ENCODE measurements at regions not wholly inside any gene's neighbourhood (a gene's known extent, or its start where the extent isn't known, plus 50 kb on each side); places are given as distances from the start of the nearest gene placed in this dataset.

DNA sequence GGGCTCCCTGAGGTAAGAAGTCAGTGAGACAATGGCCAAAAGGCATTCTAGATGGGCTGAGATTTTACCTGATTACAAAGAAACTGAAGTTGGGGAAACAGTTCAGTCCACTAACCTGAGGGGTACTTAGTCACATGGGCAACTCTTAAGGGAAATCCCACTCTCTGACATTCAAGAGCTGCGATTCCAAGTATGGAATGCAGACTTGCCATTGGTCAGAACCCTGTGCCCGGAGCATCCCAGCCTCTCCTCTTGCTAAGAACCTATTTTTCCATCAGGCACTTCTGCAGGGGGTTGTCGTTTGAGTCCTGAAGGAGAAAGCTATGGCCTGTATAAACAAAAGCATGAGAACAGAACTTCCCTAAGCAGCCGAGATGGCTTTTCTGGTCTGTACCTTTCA, 434.9 kb upstream of the DAB1 start:
- no peak for DNase-seq (ENCODE audit: low read depth)
- TF ChIP-seq, protein P1, sequence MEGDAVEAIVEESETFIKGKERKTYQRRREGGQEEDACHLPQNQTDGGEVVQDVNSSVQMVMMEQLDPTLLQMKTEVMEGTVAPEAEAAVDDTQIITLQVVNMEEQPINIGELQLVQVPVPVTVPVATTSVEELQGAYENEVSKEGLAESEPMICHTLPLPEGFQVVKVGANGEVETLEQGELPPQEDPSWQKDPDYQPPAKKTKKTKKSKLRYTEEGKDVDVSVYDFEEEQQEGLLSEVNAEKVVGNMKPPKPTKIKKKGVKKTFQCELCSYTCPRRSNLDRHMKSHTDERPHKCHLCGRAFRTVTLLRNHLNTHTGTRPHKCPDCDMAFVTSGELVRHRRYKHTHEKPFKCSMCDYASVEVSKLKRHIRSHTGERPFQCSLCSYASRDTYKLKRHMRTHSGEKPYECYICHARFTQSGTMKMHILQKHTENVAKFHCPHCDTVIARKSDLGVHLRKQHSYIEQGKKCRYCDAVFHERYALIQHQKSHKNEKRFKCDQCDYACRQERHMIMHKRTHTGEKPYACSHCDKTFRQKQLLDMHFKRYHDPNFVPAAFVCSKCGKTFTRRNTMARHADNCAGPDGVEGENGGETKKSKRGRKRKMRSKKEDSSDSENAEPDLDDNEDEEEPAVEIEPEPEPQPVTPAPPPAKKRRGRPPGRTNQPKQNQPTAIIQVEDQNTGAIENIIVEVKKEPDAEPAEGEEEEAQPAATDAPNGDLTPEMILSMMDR (conservative IDR thresholded peaks at IDR 0.05; ENCODE audit: low read length): no peak
- H3K4me3 ChIP-seq (ENCODE audit: low read length): no peak overlapping the region

DNA sequence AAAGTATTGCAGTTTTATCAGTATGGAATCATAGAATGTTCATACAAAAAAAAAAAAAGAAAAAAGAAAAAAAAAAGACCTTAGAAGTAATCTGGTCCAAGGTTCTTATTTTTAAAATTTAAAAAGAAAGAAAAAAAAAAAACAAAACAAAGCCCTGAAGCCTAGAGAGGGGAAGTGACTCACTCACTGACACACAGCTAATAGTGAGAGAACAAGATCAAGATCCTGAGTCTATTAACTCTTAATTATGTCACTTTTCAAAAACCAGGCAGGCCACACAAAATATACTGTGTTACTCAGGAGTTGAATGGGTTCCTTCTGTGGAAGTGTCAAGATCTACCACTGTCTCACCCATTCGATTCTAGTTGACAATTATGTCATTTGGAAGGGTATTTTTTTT, 433.9 kb upstream of the DAB1 start:
- H3K4me3 ChIP-seq (ENCODE audit: low read length): no peak overlapping the region

DNA sequence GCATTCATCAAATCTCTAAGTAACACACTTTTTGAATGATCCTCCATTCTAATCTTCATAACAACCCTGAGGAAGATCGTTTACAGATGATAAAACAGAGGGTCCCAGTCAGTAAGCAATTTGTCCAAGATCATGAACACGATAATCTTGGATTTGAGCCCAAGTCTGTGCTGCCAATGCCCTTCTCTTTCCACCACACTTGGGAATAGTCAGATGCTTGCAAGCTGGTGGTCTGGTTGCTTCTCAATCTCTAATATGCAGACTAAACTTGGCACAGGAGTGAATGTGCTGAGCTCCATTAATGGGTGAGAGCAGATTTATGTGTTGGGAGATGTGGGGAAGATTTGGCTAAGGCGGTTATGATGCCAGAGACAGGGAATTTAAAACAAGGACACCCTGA, 430.6 kb upstream of the DAB1 start:
- TF ChIP-seq, protein P1 (conservative IDR thresholded peaks at IDR 0.05; ENCODE audit: low read length): no peak
- H3K4me3 ChIP-seq (ENCODE audit: low read length): no peak overlapping the region
- DNase-seq (ENCODE audit: low read depth): peak; percentile 21

More for the DNA sequence above, 433.9 kb upstream of the DAB1 start:
- no peak for DNase-seq (ENCODE audit: low read depth)
- TF ChIP-seq, protein P1 (conservative IDR thresholded peaks at IDR 0.05; ENCODE audit: low read length): no peak

DNA sequence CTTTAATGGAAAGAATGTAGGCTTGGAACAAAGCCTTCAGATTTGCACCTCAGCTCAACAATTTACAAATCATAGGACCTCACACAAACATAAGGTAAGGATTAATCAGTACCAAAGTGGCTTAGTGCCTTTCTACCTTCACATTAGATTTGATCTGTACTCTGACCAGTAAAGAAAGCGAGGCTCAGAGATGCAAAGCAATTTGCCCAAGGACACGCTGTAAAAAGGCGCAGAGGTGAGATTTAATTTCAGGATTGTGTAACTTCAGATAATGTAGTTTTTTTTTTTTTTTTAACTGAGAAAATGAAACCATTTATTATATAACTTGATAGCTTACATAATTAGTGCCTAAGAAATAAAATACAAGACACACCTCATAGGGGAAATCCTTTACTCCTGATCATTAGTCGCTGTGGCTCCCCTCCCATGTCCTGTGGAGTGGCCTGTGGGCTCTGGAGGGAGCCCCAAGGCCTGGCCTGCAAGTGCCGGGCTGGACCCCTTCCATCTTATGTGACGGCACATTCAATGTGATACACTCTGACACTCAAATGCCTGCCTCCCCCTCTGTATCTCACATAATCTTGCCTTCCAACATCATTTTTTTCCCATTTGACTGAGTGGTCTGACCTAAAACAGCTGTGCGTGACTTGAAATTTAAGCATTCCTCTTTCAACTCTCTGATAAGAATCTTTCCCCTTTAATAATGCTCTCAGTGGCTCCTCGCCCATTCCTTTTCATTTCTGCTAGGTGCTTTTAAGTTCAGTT, 426.5 kb upstream of the DAB1 start:
- no peak for DNase-seq (ENCODE audit: low read depth)
- TF ChIP-seq, protein P1 (conservative IDR thresholded peaks at IDR 0.05; ENCODE audit: low read length): no peak
- H3K4me3 ChIP-seq (ENCODE audit: low read length): no peak overlapping the region

DNA sequence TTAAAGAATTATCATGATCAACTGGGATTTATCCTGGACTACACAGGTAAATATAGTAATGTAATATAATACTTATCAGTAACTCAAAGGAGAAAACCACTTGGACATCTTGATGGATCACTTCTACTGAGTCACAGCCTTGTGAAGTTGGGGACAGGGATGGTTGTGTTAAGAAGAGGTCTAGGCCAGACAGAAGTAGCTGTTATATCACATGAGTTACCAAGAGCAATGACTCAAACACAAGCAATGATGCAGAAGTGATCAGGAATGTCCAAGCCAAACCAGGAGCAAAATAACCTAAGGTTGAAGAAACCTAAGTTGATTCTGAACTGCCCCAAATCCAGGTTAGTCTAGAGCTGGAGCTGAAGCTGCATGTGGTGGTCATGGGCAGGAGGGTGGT, 424.5 kb upstream of the DAB1 start:
- TF ChIP-seq, protein P1 (conservative IDR thresholded peaks at IDR 0.05; ENCODE audit: low read length): no peak
- DNase-seq (ENCODE audit: low read depth): peak; percentile 31
- H3K4me3 ChIP-seq (ENCODE audit: low read length): no peak overlapping the region

DNA sequence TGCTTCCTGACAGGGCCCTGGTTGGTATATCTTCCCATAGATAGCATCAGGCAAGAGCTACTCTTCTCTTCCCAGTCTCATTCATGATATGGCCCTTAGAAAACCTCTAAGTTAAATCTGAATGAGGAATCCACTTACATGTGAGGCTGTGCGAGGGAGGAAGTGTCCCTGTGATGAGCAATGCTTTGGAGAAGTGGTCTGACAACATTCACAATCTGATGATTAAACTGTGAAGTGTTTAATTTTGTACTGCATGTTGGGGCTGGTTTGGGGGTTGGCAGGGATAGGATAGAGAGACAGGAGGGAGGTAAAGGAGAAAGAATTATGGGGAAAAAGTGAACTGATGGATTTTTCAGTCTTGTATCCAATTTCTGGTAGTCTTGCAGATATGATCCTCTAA, 421.2 kb upstream of the DAB1 start:
- DNase-seq (ENCODE audit: low read depth): peak; percentile 42
- no peak overlapping the region for H3K4me3 ChIP-seq (ENCODE audit: low read length)
- TF ChIP-seq, protein P1 (conservative IDR thresholded peaks at IDR 0.05; ENCODE audit: low read length): no peak

DNA sequence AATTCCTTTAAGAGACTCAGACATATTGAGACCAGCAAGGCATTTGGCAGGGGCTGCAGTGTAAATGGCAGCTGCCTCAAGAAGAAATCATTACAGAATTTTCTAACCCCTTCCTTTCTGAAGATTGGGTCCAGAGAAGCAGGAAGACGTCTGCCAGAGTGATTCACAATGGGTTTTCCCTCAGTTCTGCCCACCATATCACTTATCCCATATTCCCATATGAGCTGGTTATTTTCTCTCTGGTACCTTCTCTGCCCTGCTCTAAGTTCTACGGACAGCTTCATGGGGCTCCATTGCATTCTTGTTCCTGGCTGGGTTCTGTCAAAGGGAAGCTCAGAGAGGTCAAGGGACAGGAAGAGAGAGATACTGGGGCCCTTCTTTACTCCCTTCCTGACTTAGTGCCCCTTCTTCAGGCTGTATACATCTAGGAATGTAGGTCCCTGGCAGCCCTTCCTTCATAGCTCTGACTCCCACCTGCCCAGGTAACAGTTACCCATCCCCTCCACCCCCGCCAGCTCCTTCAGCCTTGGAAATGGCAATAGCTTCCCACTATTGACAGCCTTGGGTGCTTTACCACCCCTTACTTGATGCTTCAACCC, 420.6 kb upstream of the DAB1 start:
- TF ChIP-seq, protein P1 (conservative IDR thresholded peaks at IDR 0.05; ENCODE audit: low read length): no peak
- DNase-seq (ENCODE audit: low read depth): no peak
- H3K4me3 ChIP-seq (ENCODE audit: low read length): no peak overlapping the region
